Breast epithelium (tissue), 4 donors: ENCODE measurements at regions not wholly inside any gene's neighbourhood (a gene's known extent, or its start where the extent isn't known, plus 50 kb on each side); places are given as distances from the start of the nearest gene placed in this dataset.

Experiments used
- DNase-seq, 2 donors: peaks; one replicate each; pipeline ENCODE4 v3.0.0-alpha.2; 2019; ENCODE audit warnings: low spot score in 2 of 2
- H3K27ac ChIP-seq, 2 donors: fragments of 200-600 bp; sonication (generic) in 1 of 2; one replicate each; pipeline ENCODE4 v1.5.1; 2016 to 2019; ENCODE audit warnings: mild to moderate bottlenecking in 1 of 2
- H3K27me3 ChIP-seq, 2 donors: fragments of 200-600 bp; sonication (generic) in 1 of 2; one replicate each; pipeline versions ENCODE4 v1.5.1 to v1.6.0; 2017 to 2019; ENCODE audit warnings: control low read depth in 1 of 2, mild to moderate bottlenecking in 1 of 2
- H3K36me3 ChIP-seq: fragments of 200-600 bp; one replicate; pipeline ENCODE4 v1.5.1; 2019
- H3K4me1 ChIP-seq, 2 donors: fragments of 200-600 bp; sonication (generic); one replicate each; pipeline ENCODE4 v1.5.1; 2016 to 2019; ENCODE audit warnings: control low read depth in 1 of 2
- H3K4me3 ChIP-seq, 3 donors: fragments of 200-600 bp; sonication (generic); 1 replicate in 2 of 3; 2 replicates in 1 of 3; pipeline ENCODE4 v1.5.1; 2016 to 2019; ENCODE audit warnings: mild to moderate bottlenecking in 3 of 3, moderate library complexity in 2 of 3
- H3K9me3 ChIP-seq, 2 donors: fragments of 200-600 bp; sonication (generic) in 1 of 2; one replicate each; pipeline ENCODE4 v1.5.1; 2016 to 2019; ENCODE audit warnings: control low read depth in 1 of 2
- CTCF ChIP-seq, 3 donors: fragments of 450-650 bp; IDR thresholded peaks; one replicate each; pipeline ENCODE4 v1.5.1; 2016 to 2017; ENCODE audit warnings: antibody characterized with exemption in 3 of 3, mild to moderate bottlenecking in 3 of 3, moderate library complexity in 3 of 3
- POLR2A ChIP-seq: fragments of 450-650 bp; IDR thresholded peaks from one replicate; pipeline ENCODE4 v1.6.1; 2016; ENCODE audit warnings: antibody characterized with exemption, mild to moderate bottlenecking, moderate library complexity
- POLR2AphosphoS5 ChIP-seq, 3 donors: sonication (generic); formaldehyde crosslinking; IDR thresholded peaks; one replicate each; pipeline ENCODE4 v1.6.1; 2017; ENCODE audit warnings: antibody characterized with exemption in 3 of 3
- intact Hi-C: fragments of 100-400 bp; cut with DNase I; formaldehyde crosslinking; loops from one replicate; pipeline ENCODE4 v1.15.1; 2023; ENCODE audit warnings: low total_unique reads

DNA sequence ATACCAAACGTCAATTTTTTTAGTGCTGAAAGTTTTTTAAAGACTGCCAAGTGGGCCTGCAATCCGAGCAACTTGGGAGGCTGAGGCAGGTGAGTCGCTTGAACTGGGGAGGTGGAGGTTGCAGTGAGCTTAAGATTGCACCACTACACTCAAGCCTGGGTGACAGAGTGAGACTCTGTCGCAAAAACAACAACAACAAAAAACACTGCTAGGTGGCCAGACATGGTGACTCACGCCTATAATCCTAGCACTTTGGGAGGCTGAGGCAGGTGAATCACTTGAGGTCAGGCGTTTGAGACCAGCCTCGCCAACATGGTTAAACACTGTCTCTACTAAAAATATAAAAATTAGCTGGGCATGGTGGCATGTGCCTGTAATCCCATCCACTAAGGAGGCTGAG is 202.8 kb upstream of the COPS8 start:
- no peak overlapping the region for H3K27ac ChIP-seq
- intact Hi-C loops: no loop called here
- peaks cover 0 to 3% of the 10 kb centered on the region in 2 donors for H3K4me1 ChIP-seq
- no peaks in the 10 kb centered on the region for H3K27me3 ChIP-seq
- no peaks in the 10 kb centered on the region for H3K36me3 ChIP-seq
- no peak for DNase-seq
- TF ChIP-seq POLR2A (no peak), CTCF (IDR thresholded peaks at IDR 0.05) (no peak), POLR2AphosphoS5 (IDR thresholded peaks at IDR 0.05) (no peak)
- H3K9me3 ChIP-seq: no peaks in the 10 kb centered on the region
- H3K4me3 ChIP-seq: no peak overlapping the region

GRCh38 chr2:236883819-236884218 is 201.9 kb upstream of the COPS8 start:
- Histone ChIP-seq H3K27me3 (no peaks in the 10 kb centered on the region), H3K36me3 (no peaks in the 10 kb centered on the region), H3K4me3 (no peak overlapping the region), H3K4me1 (peaks cover 0 to 3% of the 10 kb centered on the region in 2 donors), H3K27ac (no peak overlapping the region), H3K9me3 (no peaks in the 10 kb centered on the region)
- intact Hi-C loops: no loop called here
- no peak for TF ChIP-seq POLR2A
- no peak for TF ChIP-seq POLR2AphosphoS5 (IDR thresholded peaks at IDR 0.05)
- TF ChIP-seq CTCF (IDR thresholded peaks at IDR 0.05): no peak
- DNase-seq: no peak

DNA sequence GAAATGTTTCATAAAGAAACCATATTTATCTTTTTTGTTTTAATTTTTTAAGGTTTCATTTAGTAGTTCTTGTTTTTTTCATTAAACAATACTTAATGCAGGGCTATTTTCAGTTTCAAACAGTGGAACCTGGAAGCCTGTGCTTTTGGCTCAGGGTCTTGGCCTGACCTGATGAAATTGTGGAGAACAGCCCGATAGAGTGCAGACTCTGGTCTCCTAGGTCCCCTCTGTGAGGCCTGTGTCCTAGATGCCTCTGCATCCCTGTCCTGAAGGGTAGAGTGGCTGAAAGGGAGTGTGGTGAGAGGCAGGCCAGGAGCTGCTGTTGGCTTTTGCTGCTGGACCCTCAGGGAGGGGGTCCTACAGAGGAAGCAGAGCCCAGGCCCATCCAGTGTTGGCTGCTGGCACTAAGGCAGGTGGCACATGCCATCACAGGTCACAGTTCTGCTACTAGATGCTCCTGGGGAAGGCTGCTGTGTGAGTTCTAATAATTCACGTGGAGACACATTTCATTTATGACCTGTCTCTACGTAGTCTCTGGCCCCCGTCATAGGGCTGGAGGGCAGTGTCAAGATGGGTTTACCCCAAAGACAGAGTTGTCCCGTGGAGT is 201.0 kb upstream of the COPS8 start:
- Histone ChIP-seq H3K36me3 (no peaks in the 10 kb centered on the region), H3K9me3 (no peaks in the 10 kb centered on the region), H3K27ac (no peak overlapping the region), H3K4me1 (peaks cover 0 to 3% of the 10 kb centered on the region in 2 donors), H3K27me3 (no peaks in the 10 kb centered on the region), H3K4me3 (no peak overlapping the region)
- intact Hi-C loops: no loop called here
- DNase-seq: no peak
- TF ChIP-seq CTCF (IDR thresholded peaks at IDR 0.05) (no peak), POLR2AphosphoS5 (IDR thresholded peaks at IDR 0.05) (no peak), POLR2A (no peak)

- no peak overlapping the region for H3K27ac ChIP-seq
- no peaks in the 10 kb centered on the region for H3K27me3 ChIP-seq
- no peak for DNase-seq
- intact Hi-C loops: no loop called here
- H3K4me1 ChIP-seq: peaks cover 0 to 3% of the 10 kb centered on the region in 2 donors
- no peaks in the 10 kb centered on the region for H3K9me3 ChIP-seq
- H3K4me3 ChIP-seq: no peak overlapping the region
- TF ChIP-seq POLR2AphosphoS5 (IDR thresholded peaks at IDR 0.05) (no peak), CTCF (IDR thresholded peaks at IDR 0.05) (no peak), POLR2A (no peak)
- no peaks in the 10 kb centered on the region for H3K36me3 ChIP-seq
These were observed 199.2 kb upstream of the COPS8 start for GRCh38 chr2:236886456-236886855.

DNA sequence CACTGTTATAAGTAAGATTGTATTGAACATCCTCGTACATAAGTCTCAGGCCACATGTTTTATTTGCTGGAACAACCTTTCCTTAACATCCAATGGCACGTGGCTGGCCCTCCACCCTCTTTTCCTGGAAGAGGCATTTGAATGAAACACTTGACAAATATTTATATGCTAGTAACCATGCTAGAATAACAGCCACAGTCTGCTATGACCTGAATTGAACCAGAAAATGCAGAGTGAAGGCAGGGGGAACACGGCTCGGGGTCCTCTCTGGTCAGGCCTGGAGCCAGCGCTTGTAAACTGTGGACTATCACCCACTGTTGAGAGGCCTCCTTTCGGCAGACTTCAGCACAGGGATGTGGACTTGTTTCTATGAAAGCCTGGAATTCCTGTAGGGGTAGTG is 198.2 kb upstream of the COPS8 start:
- Histone ChIP-seq H3K27me3 (no peaks in the 10 kb centered on the region), H3K36me3 (no peaks in the 10 kb centered on the region), H3K9me3 (no peaks in the 10 kb centered on the region), H3K27ac (peak overlapping the region; percentile 26 to 86), H3K4me1 (peaks cover 0 to 3% of the 10 kb centered on the region in 2 donors), H3K4me3 (no peak overlapping the region)
- no peak for DNase-seq
- intact Hi-C loops: no loop called here
- no peak for TF ChIP-seq CTCF (IDR thresholded peaks at IDR 0.05)
- TF ChIP-seq POLR2A: no peak
- no peak for TF ChIP-seq POLR2AphosphoS5 (IDR thresholded peaks at IDR 0.05)
